WERI-Rb-1 (cell line): ENCODE measurements at regions not wholly inside any gene's neighbourhood (a gene's known extent, or its start where the extent isn't known, plus 50 kb on each side); places are given as distances from the start of the nearest gene placed in this dataset.

Experiments used
- DNase-seq: peaks from one replicate; pipeline ENCODE4 v3.0.0-alpha.2; 2020
- H3K27ac ChIP-seq: fragments of 250-450 bp; sonication (Bioruptor Pico); 2 replicates; pipeline ENCODE4 v1.5.1; 2020; ENCODE audit warnings: mild to moderate bottlenecking, moderate library complexity
- H3K27me3 ChIP-seq: fragments of 250-450 bp; sonication (Bioruptor Pico); 2 replicates; pipeline ENCODE4 v1.5.1; 2021; ENCODE audit warnings: mild to moderate bottlenecking, low read depth, moderate library complexity; ENCODE audit not compliant: insufficient read depth, severe bottlenecking
- H3K36me3 ChIP-seq: fragments of 250-450 bp; sonication (Bioruptor Pico); 2 replicates; pipeline ENCODE4 v1.5.1; 2020; ENCODE audit warnings: mild to moderate bottlenecking, moderate library complexity
- H3K4me3 ChIP-seq: 2 replicates; pipeline ENCODE4 v1.5.1; 2011; ENCODE audit warnings: low read depth, mild to moderate bottlenecking, control low read depth, low read length
- H3K9me3 ChIP-seq: fragments of 250-450 bp; sonication (Bioruptor Pico); 2 replicates; pipeline ENCODE4 v1.5.1; 2021; ENCODE audit warnings: mild to moderate bottlenecking, moderate library complexity; ENCODE audit not compliant: severe bottlenecking
- TF ChIP-seq, protein P1 (sequence below): IDR thresholded peaks from 2 replicates; pipeline ENCODE4 v1.5.1; 2011; ENCODE audit warnings: low read depth, mild to moderate bottlenecking, control low read depth, inconsistent platforms, low read length

- no peaks in the 10 kb centered on the region for H3K36me3 ChIP-seq
- no peak for DNase-seq
- no peaks in the 10 kb centered on the region for H3K27me3 ChIP-seq
- no peaks in the 10 kb centered on the region for H3K9me3 ChIP-seq
- no peak overlapping the region for H3K27ac ChIP-seq
- H3K4me3 ChIP-seq = no peak overlapping the region
- TF ChIP-seq, protein P1, sequence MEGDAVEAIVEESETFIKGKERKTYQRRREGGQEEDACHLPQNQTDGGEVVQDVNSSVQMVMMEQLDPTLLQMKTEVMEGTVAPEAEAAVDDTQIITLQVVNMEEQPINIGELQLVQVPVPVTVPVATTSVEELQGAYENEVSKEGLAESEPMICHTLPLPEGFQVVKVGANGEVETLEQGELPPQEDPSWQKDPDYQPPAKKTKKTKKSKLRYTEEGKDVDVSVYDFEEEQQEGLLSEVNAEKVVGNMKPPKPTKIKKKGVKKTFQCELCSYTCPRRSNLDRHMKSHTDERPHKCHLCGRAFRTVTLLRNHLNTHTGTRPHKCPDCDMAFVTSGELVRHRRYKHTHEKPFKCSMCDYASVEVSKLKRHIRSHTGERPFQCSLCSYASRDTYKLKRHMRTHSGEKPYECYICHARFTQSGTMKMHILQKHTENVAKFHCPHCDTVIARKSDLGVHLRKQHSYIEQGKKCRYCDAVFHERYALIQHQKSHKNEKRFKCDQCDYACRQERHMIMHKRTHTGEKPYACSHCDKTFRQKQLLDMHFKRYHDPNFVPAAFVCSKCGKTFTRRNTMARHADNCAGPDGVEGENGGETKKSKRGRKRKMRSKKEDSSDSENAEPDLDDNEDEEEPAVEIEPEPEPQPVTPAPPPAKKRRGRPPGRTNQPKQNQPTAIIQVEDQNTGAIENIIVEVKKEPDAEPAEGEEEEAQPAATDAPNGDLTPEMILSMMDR = no peak
These were observed 123.7 kb upstream of the FAM3C start for GRCh38 chr7:121519548-121520521.

GRCh38 chr7:121517591-121517990 is 121.5 kb upstream of the FAM3C start:
- Histone ChIP-seq H3K27me3 (no peaks in the 10 kb centered on the region), H3K36me3 (no peaks in the 10 kb centered on the region), H3K27ac (no peak overlapping the region), H3K9me3 (no peaks in the 10 kb centered on the region), H3K4me3 (no peak overlapping the region)
- no peak for DNase-seq
- TF ChIP-seq, protein P1 = no peak

DNA sequence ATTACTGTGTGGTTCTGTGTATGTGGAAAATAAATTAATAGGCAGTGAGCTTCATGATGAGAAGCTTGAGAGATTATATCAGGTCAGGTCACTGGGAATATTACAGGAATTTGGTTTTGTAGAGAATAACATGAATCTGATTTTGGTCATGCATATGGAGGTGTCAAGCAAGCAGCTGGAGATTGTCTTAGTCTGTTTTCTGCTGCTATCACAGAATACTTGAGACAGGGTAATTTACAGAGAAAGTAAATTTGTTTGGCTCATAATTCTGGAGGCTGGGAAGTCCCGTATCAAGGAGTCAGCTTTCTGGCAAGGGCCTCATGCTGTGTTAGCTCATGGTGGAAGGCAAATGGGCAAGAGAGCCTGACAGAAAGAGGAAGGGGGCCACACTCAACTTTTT is 120.7 kb upstream of the FAM3C start:
- Histone ChIP-seq H3K36me3 (no peaks in the 10 kb centered on the region), H3K27me3 (no peaks in the 10 kb centered on the region), H3K4me3 (no peak overlapping the region), H3K27ac (no peak overlapping the region), H3K9me3 (no peaks in the 10 kb centered on the region)
- no peak for DNase-seq
- TF ChIP-seq, protein P1 = no peak

GRCh38 chr7:121515630-121516401 is 119.7 kb upstream of the FAM3C start:
- no peak overlapping the region for H3K27ac ChIP-seq
- H3K9me3 ChIP-seq = peaks cover 3% of the 10 kb centered on the region
- no peak for DNase-seq
- H3K27me3 ChIP-seq = no peaks in the 10 kb centered on the region
- no peaks in the 10 kb centered on the region for H3K36me3 ChIP-seq
- TF ChIP-seq, protein P1 = no peak
- H3K4me3 ChIP-seq = no peak overlapping the region

- Histone ChIP-seq H3K27me3 (no peaks in the 10 kb centered on the region), H3K36me3 (no peaks in the 10 kb centered on the region), H3K4me3 (no peak overlapping the region), H3K27ac (no peak overlapping the region), H3K9me3 (peaks cover 8% of the 10 kb centered on the region)
- no peak for DNase-seq
- TF ChIP-seq, protein P1 = no peak
These were observed 119.1 kb upstream of the FAM3C start for GRCh38 chr7:121515229-121515628.
